AG10803 (cell line): ENCODE measurements at regions not wholly inside any gene's neighbourhood (a gene's known extent, or its start where the extent isn't known, plus 50 kb on each side); places are given as distances from the start of the nearest gene placed in this dataset.
A peak's percentile ranks its signal among the peaks of the same experiment; 100 is the strongest.

Source experiments
- DNase-seq: peaks from one replicate; pipeline ENCODE4 v3.0.0; 2010; ENCODE audit warnings: low read depth
- H3K4me3 ChIP-seq: 2 replicates; pipeline ENCODE4 v1.5.1; 2011; ENCODE audit warnings: mild to moderate bottlenecking, low read length, control low read depth
- TF ChIP-seq, protein P1 (sequence below): conservative IDR thresholded peaks from 2 replicates; pipeline ENCODE4 v1.5.1; 2011; ENCODE audit warnings: mild to moderate bottlenecking, low read length, control low read depth, inconsistent platforms

DNA sequence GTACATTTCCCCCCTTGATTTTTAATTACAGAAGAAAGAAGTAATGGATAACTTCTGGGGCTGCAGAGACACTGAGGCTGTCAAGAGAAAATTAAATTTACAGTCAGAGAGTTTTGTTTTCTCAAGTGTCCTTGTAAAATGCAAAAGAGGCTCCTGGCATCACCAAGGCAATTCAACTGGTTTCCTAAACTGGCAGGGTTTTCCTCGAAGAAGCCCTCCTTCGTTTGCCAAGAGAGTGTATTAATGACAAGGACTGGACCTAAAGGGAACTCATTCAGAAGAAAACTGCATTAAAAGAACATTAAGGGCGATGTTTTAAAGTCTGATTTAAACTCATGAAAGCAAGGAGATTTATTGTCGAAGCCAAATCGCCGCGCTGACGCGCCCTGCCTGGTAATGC is 476.9 kb downstream of the ZSWIM6 start:
- H3K4me3 ChIP-seq, result no peak overlapping the region
- TF ChIP-seq, protein P1, sequence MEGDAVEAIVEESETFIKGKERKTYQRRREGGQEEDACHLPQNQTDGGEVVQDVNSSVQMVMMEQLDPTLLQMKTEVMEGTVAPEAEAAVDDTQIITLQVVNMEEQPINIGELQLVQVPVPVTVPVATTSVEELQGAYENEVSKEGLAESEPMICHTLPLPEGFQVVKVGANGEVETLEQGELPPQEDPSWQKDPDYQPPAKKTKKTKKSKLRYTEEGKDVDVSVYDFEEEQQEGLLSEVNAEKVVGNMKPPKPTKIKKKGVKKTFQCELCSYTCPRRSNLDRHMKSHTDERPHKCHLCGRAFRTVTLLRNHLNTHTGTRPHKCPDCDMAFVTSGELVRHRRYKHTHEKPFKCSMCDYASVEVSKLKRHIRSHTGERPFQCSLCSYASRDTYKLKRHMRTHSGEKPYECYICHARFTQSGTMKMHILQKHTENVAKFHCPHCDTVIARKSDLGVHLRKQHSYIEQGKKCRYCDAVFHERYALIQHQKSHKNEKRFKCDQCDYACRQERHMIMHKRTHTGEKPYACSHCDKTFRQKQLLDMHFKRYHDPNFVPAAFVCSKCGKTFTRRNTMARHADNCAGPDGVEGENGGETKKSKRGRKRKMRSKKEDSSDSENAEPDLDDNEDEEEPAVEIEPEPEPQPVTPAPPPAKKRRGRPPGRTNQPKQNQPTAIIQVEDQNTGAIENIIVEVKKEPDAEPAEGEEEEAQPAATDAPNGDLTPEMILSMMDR, result no peak
- DNase-seq, result no peak

DNA sequence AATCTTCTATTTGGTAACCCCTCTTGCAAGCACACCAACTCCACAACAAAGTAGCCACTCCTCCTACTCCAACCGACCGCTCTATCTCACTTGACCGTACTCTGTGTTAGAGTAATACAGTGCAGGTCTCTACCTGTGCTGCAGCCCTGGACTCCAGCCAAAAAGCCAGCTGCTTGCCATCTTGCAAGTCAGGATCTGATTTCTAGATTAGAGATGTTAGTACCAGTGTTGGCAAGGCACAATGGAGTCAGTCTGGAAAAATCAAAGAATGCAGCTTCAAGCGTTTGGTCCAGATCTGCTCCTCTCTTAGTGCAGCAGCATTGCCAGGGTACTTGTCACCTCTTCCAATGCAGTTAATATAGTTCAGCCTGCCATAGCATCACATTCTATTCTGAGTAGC is 477.6 kb downstream of the ZSWIM6 start:
- DNase-seq, result no peak
- TF ChIP-seq, protein P1, result no peak
- no peak overlapping the region for H3K4me3 ChIP-seq

DNA sequence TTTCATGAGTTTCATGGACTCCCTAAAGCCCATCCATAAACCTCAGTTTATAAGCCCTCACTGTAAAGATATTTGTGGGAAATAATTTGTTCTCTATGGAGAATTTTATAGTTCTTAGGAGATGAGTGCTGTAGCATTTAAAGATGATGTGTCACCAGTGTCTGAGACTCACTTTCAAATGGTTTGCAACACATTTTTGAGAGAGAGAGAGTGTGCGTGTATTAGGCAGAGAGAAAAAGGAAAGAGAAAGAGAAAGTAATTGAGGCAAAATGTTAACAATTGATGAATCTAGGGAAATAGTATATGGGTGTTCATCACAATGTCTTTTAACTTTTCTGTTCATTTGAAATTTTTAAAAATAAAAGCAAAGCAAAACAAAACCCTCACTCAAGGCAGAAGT is 479.0 kb downstream of the ZSWIM6 start:
- H3K4me3 ChIP-seq, result no peak overlapping the region
- DNase-seq, result peak; percentile 22
- TF ChIP-seq, protein P1, result no peak

DNA sequence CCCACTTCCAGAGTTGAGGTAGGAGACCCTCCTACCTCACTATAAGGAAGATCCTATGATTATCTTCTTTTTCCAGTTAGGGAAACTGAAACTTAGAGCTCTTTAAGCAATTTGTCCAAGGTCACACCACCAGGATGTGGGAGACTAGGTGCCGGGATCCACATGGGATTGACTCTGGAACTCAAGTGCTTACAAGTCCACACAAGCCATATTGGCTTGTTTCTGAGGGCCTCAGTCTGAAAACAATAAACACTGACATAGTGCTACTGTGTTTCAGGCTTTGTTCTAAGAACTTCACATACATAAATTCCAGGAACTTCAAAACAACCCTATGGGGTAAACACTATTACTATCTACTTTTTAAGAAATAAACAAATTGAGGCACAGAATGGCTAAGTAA is 481.3 kb downstream of the ZSWIM6 start:
- no peak for DNase-seq
- TF ChIP-seq, protein P1, result no peak
- no peak overlapping the region for H3K4me3 ChIP-seq

DNA sequence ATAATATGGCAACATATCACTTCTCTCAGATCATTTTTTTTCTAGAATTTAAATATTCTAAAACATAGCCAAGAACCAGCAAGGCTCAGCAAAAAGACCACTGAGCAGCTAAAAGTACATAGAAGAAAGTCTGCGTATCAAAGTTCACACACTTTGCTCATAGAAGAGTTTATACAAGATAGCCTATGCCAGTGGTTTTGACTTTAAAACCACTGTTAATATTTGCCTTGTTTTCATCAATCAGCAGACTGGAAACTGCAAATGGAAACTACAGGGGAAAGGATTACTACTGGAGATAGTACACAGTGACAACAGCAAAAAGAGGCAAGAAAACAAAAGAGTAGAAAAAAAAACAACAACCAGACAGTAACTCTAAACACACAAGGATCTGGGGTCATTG is 483.3 kb downstream of the ZSWIM6 start:
- TF ChIP-seq, protein P1, result no peak
- no peak for DNase-seq
- H3K4me3 ChIP-seq, result no peak overlapping the region

DNA sequence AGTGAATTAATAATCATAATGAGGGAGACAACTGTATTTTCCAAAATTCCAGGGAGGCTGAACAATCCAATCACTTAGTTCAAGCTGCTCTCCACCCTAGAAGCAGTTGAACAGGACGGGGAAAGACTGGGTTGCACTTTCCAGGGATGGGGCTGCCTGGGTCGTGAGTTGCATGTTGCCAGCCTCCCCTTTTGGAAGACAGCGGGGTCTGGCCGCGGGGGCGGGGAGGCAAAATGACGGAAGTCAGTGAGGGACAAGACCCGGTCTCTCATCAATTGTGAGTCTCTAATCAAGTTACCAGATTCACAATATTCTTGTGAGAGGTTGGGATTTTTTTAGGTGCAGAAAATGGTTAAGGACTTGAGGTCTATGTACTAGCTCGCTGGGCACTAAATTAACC is 484.1 kb downstream of the ZSWIM6 start:
- no peak overlapping the region for H3K4me3 ChIP-seq
- TF ChIP-seq, protein P1, result no peak
- DNase-seq, result no peak

DNA sequence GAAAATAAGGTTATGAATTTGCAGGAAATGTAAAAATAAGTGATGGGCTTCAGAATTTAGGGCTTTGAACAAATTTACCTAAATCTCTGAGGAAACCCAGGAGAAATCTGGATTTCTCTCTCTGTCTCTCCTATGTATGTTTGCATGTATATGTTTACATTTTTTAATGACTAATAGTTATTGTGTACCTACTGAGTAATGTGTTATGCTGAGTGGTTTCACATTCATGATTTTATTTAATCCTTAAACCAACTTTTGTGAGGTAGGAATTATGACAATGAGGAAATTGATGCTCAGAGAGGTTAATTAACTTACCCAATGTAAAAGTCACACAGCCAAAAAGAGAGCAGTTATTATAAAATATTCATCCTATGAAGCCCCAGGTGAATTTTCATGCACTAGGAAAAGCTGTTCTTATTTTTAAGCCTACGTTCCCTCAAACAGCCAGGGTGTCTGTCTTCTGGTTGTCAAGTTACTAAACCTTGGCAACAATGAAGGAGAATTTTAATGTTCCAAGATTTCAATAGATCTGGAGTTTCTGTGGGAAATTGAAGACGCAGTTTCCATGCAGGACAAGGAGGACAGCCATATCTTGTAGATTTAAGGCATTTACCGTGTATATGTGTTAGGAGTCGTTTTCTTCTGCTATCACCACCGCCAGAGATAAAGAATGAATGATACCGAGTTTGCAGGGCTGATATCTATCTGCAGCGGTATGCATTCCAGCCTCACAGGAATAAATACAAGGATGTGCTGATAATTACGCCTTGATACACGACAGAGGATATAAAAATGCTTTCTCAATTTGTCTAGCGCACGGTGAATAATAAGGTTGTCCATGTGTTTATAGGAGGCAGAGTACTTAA is 484.8 kb downstream of the ZSWIM6 start:
- TF ChIP-seq, protein P1, result no peak
- DNase-seq, result no peak

More for the DNA sequence above, 484.8 kb downstream of the ZSWIM6 start:
- no peak overlapping the region for H3K4me3 ChIP-seq
